ENCODE measurements at regions not wholly inside any gene's neighbourhood (a gene's known extent, or its start where the extent isn't known, plus 50 kb on each side); places are given as distances from the start of the nearest gene placed in this dataset.

DNA sequence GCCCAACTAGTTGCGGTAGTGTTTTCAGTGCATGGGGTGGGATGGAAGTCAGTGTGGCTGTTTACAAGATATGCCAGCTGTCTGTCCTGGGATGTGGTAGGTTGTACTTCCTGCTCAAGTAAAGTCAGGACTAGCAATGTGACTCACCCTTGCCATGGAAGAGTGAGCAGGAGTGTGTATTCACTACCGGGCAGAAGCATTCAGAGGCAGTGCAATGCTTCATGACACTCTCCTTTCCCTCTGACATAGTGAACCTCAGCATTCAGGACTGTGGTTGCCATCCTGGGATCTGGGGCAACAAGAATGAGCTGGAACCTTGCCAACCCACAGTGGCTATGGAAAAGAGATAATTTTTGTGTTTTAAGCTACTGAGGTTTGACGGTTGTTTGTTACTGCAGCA, 68.9 kb downstream of the BOD1 start:
- Histone ChIP-seq H3K79me1 (ENCODE audit: low read depth, low read length) (no peaks in the 10 kb centered on the region), H3K36me3 (ENCODE audit: control insufficient read depth in 2 of 4, insufficient read depth in 4 of 4, low read length in 3 of 4) (no peaks in the 10 kb centered on the region), H2BK12ac (ENCODE audit: low read depth, low read length) (no peak overlapping the region), H3K4me2 (ENCODE audit: insufficient read depth in 1 of 2, low read depth in 2 of 2, low read length in 2 of 2) (no peak overlapping the region), H2BK120ac (replicated peaks; ENCODE audit: low read depth, low read length) (no peak overlapping the region), H2BK5ac (ENCODE audit: low read depth, low read length) (no peak overlapping the region), H3K4me3 (ENCODE audit: extremely low read depth in 1 of 4, insufficient read depth in 2 of 4, low read depth in 3 of 4, low read length in 4 of 4) (no peak overlapping the region), H3K4me1 (replicated peaks in 1 of 4; ENCODE audit: control insufficient read depth in 3 of 4, insufficient read depth in 4 of 4, low read length in 3 of 4) (no peaks in the 10 kb centered on the region), H2BK15ac (ENCODE audit: low read length) (no peak overlapping the region), H3K79me2 (ENCODE audit: control insufficient read depth in 1 of 2, insufficient read depth in 2 of 2, low read length in 2 of 2) (no peaks in the 10 kb centered on the region), H2AFZ (ENCODE audit: low read length) (no peak overlapping the region), H3K56ac (replicated peaks; ENCODE audit: insufficient read length, low read depth, low read length) (no peak overlapping the region), H4K91ac (replicated peaks; ENCODE audit: insufficient read length, low read length) (no peak overlapping the region), H3K4ac (replicated peaks; ENCODE audit: insufficient read length, low read depth, low read length) (no peak overlapping the region), H4K5ac (ENCODE audit: insufficient read length, low read depth, low read length) (no peak overlapping the region), H3K27me3 (replicated peaks in 1 of 4; ENCODE audit: control insufficient read depth in 3 of 4, extremely low read depth in 1 of 4, insufficient read depth in 3 of 4, low read length in 3 of 4) (no peaks in the 10 kb centered on the region), H3K23ac (ENCODE audit: insufficient read length) (peak overlapping the region; percentile 47), H3K18ac (ENCODE audit: extremely low read depth, low read length) (no peak overlapping the region), H3K9me3 (ENCODE audit: insufficient read depth in 2 of 2, low read depth in 1 of 2, low read length in 1 of 2) (no peaks in the 10 kb centered on the region), H3K9ac (replicated peaks in 1 of 4; ENCODE audit: extremely low read depth in 1 of 4, low read depth in 3 of 4, low read length in 3 of 4) (no peak overlapping the region), H3K23me2 (ENCODE audit: low read depth, low read length) (no peaks in the 10 kb centered on the region; the same call in 1 of the 2 replicates), H2BK20ac (ENCODE audit: low read length) (no peak overlapping the region), H4K8ac (ENCODE audit: extremely low read depth, insufficient read depth, low read length) (no peak overlapping the region), H2AK5ac (ENCODE audit: low read depth, low read length) (no peak overlapping the region), H4K20me1 (replicated peaks in 1 of 2; ENCODE audit: control insufficient read depth in 1 of 2, insufficient read depth in 2 of 2, low read length in 2 of 2) (no peaks in the 10 kb centered on the region), H3K14ac (ENCODE audit: insufficient read length) (no peak overlapping the region), H3K27ac (ENCODE audit: low read depth, low read length) (no peak overlapping the region)
- 95% methylated on average over 3 of the region's 3 CpGs; no CpG with 5 or more reads in 1 of the 2 experiments for WGBS, 2 experiments (ENCODE audit: extremely low coverage in 1 of 2, insufficient coverage in 1 of 2, insufficient read length in 1 of 2, insufficient replicate concordance in 2 of 2, low coverage in 1 of 2, low lambda C conversion rate in 2 of 2, missing lambda C conversion rate in 1 of 2)
- ChIA-PET POLR2A (ENCODE audit: partially characterized antibody) (no interaction called here), CTCF (ENCODE audit: partially characterized antibody) (interaction anchor here (0.8 to 1.4 kb wide), 5 partner anchors 9 to 112 kb away, joined by 3 to 4 read pairs (median 3); no protein-coding TSS in a partner anchor)
- DNase-seq (ENCODE audit: low read depth in 1 of 2, low spot score in 2 of 2) (no peak), FAIRE-seq (no peak)
- TF ChIP-seq, protein P1, sequence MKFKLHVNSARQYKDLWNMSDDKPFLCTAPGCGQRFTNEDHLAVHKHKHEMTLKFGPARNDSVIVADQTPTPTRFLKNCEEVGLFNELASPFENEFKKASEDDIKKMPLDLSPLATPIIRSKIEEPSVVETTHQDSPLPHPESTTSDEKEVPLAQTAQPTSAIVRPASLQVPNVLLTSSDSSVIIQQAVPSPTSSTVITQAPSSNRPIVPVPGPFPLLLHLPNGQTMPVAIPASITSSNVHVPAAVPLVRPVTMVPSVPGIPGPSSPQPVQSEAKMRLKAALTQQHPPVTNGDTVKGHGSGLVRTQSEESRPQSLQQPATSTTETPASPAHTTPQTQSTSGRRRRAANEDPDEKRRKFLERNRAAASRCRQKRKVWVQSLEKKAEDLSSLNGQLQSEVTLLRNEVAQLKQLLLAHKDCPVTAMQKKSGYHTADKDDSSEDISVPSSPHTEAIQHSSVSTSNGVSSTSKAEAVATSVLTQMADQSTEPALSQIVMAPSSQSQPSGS (IDR thresholded peaks at IDR 0.05; ENCODE audit: low read length) = no peak
- TF ChIP-seq KDM1A (IDR thresholded peaks at IDR 0.05; ENCODE audit: borderline replicate concordance, low read length) = no peak
- TF ChIP-seq CHD1 (IDR thresholded peaks at IDR 0.05; ENCODE audit: low read depth, low read length) = no peak

All from H1 (cell line).